ENCODE measurements at regions not wholly inside any gene's neighbourhood (a gene's known extent, or its start where the extent isn't known, plus 50 kb on each side); places are given as distances from the start of the nearest gene placed in this dataset.
"Not testable (repeated sequence)": the region's sequence is repeated elsewhere in the genome, so short reads cannot be mapped to it uniquely, and the experiment has no call there.

GRCh38 chr11:69205743-69206612 is 50.2 kb downstream of the SMIM38 start:
- DNase-seq = no peak

GRCh38 chr11:69206613-69206965 is 50.9 kb downstream of the SMIM38 start:
- not testable (repeated sequence) for DNase-seq

GRCh38 chr11:69207165-69207889 is 51.6 kb downstream of the SMIM38 start:
- DNase-seq = no peak

- no peak for DNase-seq
Observed at GRCh38 chr11:69208190-69209037, 52.7 kb downstream of the SMIM38 start.

GRCh38 chr11:69209038-69209350 is 53.3 kb downstream of the SMIM38 start:
- no peak for DNase-seq

GRCh38 chr11:69209421-69210309 is 53.9 kb downstream of the SMIM38 start:
- no peak for DNase-seq

- DNase-seq = peak; percentile 67
Observed at GRCh38 chr11:69210310-69211035, 54.7 kb downstream of the SMIM38 start.

GRCh38 chr11:69211540-69211919 is 55.8 kb downstream of the SMIM38 start:
- DNase-seq = no peak

- no peak for DNase-seq
Observed at GRCh38 chr11:69211920-69212797, 56.4 kb downstream of the SMIM38 start.

- DNase-seq = no peak
Observed at GRCh38 chr11:69212798-69213110, 57.0 kb downstream of the SMIM38 start.

- DNase-seq = no peak
Observed at GRCh38 chr11:69213316-69213715, 57.6 kb downstream of the SMIM38 start.

GRCh38 chr11:69213964-69214363 is 58.2 kb downstream of the SMIM38 start:
- DNase-seq = no peak

GRCh38 chr11:69215216-69215615 is 59.5 kb downstream of the SMIM38 start:
- no peak for DNase-seq

GRCh38 chr11:69215784-69216415 is 60.2 kb downstream of the SMIM38 start:
- no peak for DNase-seq

GRCh38 chr11:69216647-69217051 is 60.9 kb downstream of the SMIM38 start:
- DNase-seq = no peak

- DNase-seq = no peak
Observed at GRCh38 chr11:69217276-69218105, 61.8 kb downstream of the SMIM38 start.

- DNase-seq = no peak
Observed at GRCh38 chr11:69218271-69218682, 62.5 kb downstream of the SMIM38 start.

GRCh38 chr11:69218946-69219720 is 63.4 kb downstream of the SMIM38 start:
- no peak for DNase-seq

GRCh38 chr11:69219991-69220390 is 64.3 kb downstream of the SMIM38 start:
- DNase-seq = no peak

Data from GDM1 (cell line).